ENCODE measurements at regions not wholly inside any gene's neighbourhood (a gene's known extent, or its start where the extent isn't known, plus 50 kb on each side); places are given as distances from the start of the nearest gene placed in this dataset.

- peak in 1 of 2 donors; percentile 30 for DNase-seq
- no peak for TF ChIP-seq CTCF (IDR thresholded peaks at IDR 0.05)
- TF ChIP-seq POLR2A (IDR thresholded peaks at IDR 0.05): no peak
- no peak for TF ChIP-seq POLR2AphosphoS5 (IDR thresholded peaks at IDR 0.05)
- no peak for TF ChIP-seq EP300 (IDR thresholded peaks at IDR 0.05)
- peaks cover 0 to under 1% (median 0%) of the 10 kb centered on the region in 4 donors for H3K9me3 ChIP-seq
- H3K4me1 ChIP-seq: peaks cover 40 to 56% (median 53%) of the 10 kb centered on the region in 4 donors
- H3K4me3 ChIP-seq: no peak overlapping the region
- H3K27ac ChIP-seq: peak overlapping the region in 2 of 5 donors; percentile 39 to 46
- H3K27me3 ChIP-seq: no peaks in the 10 kb centered on the region
- intact Hi-C loops (cut with DNase I; ENCODE audit: low total_unique reads): no loop called here
- no peaks in the 10 kb centered on the region for H3K36me3 ChIP-seq
- WGBS, 5 donors: 44 to 59% (median 48%) methylated on average over 2 of the region's 2 CpGs
Observed at GRCh38 chr1:19006837-19007271, 50.4 kb upstream of the IFFO2 start.

Measured in stomach (tissue), 8 donors.